HuH-7.5 (cell line): ENCODE measurements at regions not wholly inside any gene's neighbourhood (a gene's known extent, or its start where the extent isn't known, plus 50 kb on each side); places are given as distances from the start of the nearest gene placed in this dataset.

Experiments used
- DNase-seq: peaks from one replicate; pipeline ENCODE4 v3.0.0; 2011; ENCODE audit warnings: low spot score

DNA sequence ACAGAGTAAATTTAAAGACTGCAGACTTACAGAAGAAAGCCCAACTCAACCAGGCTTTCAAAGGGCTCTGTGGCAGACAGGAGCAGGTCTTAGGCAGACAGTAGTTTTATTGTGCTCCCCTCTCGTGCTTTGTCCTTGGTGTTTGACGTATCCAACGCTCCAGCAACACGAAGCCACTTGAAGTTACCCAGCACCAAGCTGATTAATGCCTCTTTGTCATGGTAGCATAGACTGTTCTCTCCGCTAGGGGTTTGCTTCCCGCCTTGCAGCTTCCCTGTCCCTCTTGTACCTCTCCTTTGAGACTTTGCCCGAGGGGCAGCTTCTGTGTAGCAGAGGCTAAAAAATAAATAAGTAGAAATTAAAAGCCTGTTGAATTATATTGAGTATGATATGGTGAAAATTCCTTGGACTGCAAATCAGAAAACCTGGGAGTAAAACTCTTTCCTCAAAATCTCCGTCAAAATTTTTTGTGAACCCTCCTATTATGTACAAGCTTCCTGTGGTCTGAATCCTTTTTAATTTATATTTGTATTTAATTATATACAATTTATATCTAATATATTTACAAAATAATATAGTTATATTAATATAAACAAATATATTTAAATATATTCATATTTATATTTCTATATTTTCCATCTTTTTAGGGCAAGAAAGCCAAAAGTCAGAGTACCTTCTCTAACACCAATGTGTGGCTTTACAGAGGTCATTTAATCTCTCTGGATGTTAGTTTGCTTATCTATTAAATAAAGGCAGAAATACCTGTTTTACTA, 405.4 kb downstream of the DMAC1 start:
- no peak for DNase-seq

DNA sequence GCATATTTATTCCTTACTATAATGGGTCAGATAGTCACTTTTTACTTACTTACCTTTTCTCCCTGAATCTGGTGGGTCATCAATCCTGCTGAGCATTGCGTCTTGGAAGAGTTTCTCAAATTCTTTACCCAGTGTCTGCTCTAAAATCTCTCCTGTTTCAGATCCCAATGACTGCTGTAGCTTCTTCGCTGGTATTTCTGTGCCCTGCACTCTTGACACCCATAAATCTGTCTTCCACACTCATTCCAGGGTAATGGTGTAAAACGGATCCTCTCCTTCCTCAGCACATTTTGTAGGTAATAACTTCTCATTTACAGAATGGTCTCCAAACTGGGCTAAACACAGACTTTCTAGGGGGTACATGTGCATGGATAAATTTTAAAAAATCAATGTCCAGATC, 407.4 kb downstream of the DMAC1 start:
- no peak for DNase-seq

GRCh38 chr9:7388755-7389154, 410.8 kb downstream of the DMAC1 start:
- DNase-seq: no peak

DNA sequence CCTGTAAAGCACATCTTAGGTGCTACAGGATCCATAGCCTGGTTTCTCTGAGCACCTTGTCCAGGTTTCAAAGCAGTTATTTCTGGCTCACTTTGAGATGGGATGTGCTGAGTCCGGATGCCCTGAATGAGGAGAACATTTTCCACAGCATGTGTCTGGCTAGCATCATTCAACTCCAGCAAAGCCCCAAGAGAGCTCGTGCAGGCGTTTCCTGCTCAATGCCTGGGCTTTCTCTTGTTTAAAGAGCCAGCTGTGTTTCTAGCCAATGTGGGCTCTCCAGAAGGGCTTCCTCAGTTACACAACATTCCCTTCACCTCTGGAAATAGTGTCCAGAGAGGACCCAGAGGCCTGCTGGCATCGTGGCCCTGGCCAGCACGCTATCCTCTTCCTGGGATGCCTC, 411.7 kb downstream of the DMAC1 start:
- no peak for DNase-seq

DNA sequence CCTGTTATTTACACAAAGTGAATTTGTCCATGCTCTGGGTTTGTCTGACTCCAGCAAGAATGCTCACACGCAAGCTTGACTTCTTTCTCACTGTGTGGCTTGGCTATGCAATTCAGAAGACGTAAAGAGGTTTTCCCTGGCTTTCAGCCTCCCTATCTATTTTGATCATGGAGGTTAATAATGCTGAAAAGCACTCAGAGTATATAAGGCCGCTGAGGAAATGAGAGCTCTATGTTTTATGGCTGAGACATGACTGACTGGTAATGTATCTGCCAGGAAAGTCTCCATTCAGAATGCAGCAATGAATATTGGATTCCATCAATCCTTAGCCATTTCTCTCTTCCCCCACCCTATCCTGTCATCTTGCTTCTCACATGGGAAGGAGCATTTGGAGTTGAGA, 417.3 kb downstream of the DMAC1 start:
- DNase-seq: no peak

GRCh38 chr9:7377489-7377888, 422.1 kb downstream of the DMAC1 start:
- no peak for DNase-seq

GRCh38 chr9:7376833-7377232, 422.7 kb downstream of the DMAC1 start:
- DNase-seq: no peak

DNA sequence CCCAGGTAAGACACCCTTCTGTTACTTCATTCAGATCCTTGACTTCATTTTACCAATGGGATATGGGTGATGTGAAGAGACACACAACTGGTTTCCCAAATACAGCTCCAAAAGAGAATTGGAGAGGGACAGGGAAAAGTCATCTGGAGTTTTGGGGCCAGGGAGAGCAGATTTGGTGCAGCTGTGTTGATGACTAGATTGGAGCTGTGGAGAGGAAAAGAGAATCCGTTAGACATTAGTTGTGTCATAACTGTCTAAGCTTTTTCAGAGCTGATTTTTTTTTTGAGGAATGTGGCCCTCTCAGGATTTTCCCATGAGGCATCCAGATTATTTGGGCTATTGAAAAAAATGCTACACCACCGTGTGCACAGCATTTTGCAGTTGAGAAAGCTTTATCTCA, 423.4 kb downstream of the DMAC1 start:
- DNase-seq: no peak

- DNase-seq: no peak
Observed at GRCh38 chr9:7375013-7375511, 424.5 kb downstream of the DMAC1 start.

DNA sequence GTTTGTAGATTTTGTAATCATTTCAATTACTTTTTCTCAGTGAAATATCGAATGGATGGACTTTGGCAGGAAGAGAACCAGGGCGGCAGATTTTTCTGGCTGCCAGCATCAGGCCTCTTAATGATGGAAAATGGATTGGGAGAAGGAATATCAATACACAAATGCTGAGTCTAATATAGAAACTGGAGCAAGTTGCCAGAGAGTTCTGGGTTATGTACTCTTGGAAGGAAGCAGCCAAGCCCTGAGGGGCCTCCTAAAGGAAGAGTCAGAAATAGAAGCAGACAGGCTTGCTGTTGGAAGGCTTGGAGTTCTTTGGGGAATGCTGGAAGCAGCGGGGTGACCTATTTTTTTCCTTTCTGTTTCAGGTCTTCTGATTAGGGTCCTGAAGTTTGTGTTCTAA, 428.6 kb downstream of the DMAC1 start:
- no peak for DNase-seq

DNA sequence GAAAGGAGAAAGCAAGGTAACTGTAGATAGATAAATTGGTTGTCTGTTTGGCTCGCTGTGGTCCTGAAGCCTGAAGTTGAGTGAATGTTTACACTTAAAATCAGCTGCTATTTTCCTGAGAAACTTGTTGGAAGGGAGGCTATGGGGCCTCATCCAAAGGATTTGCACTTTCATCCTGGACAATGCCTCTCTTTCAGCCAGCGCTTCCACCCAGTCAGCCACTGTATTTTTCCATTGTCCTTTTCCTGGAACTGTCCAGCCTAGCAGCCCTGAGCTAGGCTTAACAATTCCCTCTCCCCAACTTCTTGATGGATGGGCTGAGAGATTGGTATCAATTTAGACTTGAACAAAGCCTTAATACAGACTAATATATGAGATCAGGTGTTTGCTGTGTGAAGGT, 429.2 kb downstream of the DMAC1 start:
- no peak for DNase-seq

DNA sequence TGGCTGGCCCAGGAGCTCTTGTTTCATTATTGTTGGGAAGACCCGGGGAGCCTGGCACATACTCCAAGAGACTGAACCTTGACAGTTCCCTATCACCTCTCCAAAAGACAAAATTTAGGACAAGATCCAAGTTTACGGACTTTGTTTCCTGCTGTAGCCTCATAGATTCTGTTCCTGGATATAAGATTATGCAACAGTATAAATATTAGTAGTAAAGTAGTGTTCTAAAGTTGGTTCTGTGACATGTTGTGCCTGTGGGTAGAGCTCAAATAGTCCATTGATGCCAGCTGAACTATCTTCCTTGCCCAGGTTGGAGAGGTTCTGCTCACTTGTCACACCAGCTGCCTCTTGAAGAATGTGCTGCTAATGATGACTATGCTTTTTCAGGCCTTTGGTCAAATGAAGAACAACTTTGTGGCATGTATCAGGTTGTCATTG, 430.2 kb downstream of the DMAC1 start:
- no peak for DNase-seq

GRCh38 chr9:7368410-7369292, 430.9 kb downstream of the DMAC1 start:
- DNase-seq: no peak

GRCh38 chr9:7367726-7368125, 431.9 kb downstream of the DMAC1 start:
- no peak for DNase-seq

DNA sequence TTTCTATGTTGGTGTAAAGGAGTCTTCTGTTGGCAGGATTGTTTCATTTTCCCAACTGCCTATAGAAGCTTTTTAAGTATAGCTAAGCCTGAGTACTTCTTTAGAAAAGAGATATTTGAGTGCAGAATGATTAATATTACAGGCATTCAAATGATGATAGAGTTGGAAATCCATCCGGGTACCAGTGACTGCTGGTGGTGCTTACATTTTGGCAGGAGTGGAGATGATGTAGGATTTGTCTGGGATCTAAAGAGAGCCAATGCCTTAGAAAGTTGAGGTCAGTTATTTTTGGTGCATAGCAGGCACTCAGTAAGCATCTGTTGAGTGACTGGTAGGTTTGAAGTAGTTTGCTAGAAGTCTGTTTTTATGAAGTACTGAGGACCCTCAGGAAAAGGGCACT, 433.5 kb downstream of the DMAC1 start:
- no peak for DNase-seq

GRCh38 chr9:7363777-7364477, 435.7 kb downstream of the DMAC1 start:
- no peak for DNase-seq

GRCh38 chr9:7360513-7360912, 439.1 kb downstream of the DMAC1 start:
- no peak for DNase-seq

DNA sequence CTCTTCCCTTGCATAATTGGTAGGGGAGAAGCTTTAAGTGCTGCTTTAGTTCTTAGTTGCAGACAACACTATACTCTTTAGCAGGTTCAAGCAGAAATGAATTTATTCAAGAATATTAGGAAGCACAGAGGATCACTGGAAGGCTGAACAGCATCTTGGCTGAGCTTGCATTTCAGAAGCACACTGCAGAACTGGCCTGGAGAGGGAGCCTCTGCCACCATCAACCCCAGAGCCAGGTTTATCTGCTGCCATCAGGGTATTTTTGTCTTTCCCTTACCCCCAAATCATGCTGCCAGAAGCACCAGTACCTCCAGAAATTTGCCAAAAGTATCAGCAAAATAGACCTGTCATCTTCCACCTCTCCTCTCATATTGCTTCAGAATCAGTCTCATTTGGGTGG, 440.7 kb downstream of the DMAC1 start:
- DNase-seq: no peak

GRCh38 chr9:7354704-7355103, 444.9 kb downstream of the DMAC1 start:
- DNase-seq: no peak

- no peak for DNase-seq
Observed at GRCh38 chr9:7348692-7349091, 450.9 kb downstream of the DMAC1 start.

DNA sequence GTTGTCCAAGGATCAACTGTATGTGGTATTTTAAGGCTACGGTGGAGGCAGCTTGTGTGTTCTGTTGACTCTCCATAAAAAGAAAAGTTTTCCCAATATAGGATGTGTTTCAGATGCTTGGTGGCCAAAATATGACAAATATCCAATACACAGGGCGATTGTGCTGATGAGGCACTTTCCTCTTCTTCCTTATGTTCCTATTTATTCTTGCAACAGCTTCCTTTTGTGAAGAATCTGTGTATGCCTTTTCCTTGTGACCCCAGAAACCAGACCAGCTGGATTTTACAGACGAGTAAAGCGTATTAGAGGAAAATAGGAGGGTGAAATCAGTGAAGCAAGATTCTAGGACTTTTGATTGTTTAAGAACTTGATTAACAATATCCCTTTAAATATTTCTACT, 452.0 kb downstream of the DMAC1 start:
- no peak for DNase-seq

GRCh38 chr9:7346144-7346543, 453.4 kb downstream of the DMAC1 start:
- DNase-seq: no peak

DNA sequence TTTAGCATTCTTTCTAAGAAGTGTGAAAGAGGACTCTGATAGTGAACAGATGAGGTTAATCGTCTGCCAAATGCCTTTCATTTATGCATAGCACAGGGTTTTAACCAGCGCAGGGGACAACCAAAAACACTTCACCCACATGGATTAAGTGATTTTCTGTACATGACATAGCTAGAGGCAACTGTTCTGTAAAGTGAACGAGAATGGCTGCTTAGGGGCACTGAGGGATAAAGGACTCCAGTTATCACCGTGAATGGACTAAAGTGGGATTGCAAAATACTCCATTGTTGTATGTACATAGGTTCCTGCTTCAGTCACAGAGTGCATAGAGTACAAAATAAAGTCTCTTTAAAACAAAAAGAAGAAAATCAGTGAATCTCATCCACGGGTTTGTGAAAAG, 456.8 kb downstream of the DMAC1 start:
- no peak for DNase-seq
